ENCODE measurements at regions not wholly inside any gene's neighbourhood (a gene's known extent, or its start where the extent isn't known, plus 50 kb on each side); places are given as distances from the start of the nearest gene placed in this dataset.

DNA sequence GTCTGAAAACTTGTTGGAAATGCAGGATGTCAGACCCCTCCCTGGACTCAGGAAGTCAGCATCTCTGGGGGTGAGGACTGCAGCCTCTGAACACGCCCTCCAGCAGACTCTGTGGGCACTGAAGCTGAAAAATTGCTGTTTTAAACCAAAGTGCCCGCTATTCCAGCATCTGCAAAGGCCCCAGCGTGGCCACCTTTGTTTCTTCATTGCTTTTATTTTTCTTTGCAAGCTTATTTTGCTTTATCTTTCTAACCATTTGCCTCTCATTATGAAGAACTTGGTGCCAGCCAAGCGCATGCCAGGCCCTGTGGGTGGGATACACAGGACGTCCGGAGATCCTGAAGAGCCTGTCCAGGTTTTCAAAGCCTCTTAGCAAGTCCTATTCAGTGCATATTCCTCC is 203.9 kb upstream of the CST7 start:
- peaks cover 5% of the 10 kb centered on the region for H3K4me1 ChIP-seq (ENCODE audit: low read depth)
- intact Hi-C loops (cut with DNase I, micrococcal nuclease), result no loop called here
- ATAC-seq, result no peak
- TF ChIP-seq CTCF (IDR thresholded peaks at IDR 0.05), result no peak
- no peak for DNase-seq
- no peak overlapping the region for H3K4me3 ChIP-seq
- H3K36me3 ChIP-seq (ENCODE audit: low read depth), result no peaks in the 10 kb centered on the region
- H3K9me3 ChIP-seq, result no peaks in the 10 kb centered on the region

- no peak overlapping the region for H3K4me3 ChIP-seq
- intact Hi-C loops (cut with DNase I, micrococcal nuclease), result no loop called here
- no peak for DNase-seq
- no peak for TF ChIP-seq CTCF (IDR thresholded peaks at IDR 0.05)
- peaks cover 5% of the 10 kb centered on the region for H3K4me1 ChIP-seq (ENCODE audit: low read depth)
- no peak for ATAC-seq
- H3K9me3 ChIP-seq, result no peaks in the 10 kb centered on the region
- no peaks in the 10 kb centered on the region for H3K36me3 ChIP-seq (ENCODE audit: low read depth)
Observed at GRCh38 chr20:24745617-24746350, 203.3 kb upstream of the CST7 start.

DNA sequence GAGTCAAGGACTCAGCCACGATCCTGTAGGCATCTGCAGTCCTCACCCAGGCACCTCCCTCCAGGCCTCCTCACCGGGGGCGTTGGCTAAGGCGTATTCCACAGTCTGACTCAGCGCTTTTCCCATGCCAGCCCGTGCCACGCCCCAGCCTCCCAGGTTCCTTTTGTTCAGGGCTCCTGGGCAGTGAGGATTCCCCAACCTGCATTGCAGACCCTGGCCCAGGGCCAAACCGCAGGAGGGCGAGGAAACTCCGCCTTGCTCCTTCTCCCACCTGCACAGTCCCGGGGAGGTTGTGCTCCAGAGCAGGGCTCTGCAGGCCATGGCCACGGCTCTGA is 202.8 kb upstream of the CST7 start:
- no peak overlapping the region for H3K4me3 ChIP-seq
- ATAC-seq (peak; percentile 98), DNase-seq (peak; percentile 79 to 90 (median 90))
- H3K4me1 ChIP-seq (ENCODE audit: low read depth), result peaks cover 5% of the 10 kb centered on the region
- no peaks in the 10 kb centered on the region for H3K9me3 ChIP-seq
- H3K36me3 ChIP-seq (ENCODE audit: low read depth), result no peaks in the 10 kb centered on the region
- TF ChIP-seq CTCF (IDR thresholded peaks at IDR 0.05), result no peak
- intact Hi-C loops (cut with DNase I, micrococcal nuclease), result no loop called here

DNA sequence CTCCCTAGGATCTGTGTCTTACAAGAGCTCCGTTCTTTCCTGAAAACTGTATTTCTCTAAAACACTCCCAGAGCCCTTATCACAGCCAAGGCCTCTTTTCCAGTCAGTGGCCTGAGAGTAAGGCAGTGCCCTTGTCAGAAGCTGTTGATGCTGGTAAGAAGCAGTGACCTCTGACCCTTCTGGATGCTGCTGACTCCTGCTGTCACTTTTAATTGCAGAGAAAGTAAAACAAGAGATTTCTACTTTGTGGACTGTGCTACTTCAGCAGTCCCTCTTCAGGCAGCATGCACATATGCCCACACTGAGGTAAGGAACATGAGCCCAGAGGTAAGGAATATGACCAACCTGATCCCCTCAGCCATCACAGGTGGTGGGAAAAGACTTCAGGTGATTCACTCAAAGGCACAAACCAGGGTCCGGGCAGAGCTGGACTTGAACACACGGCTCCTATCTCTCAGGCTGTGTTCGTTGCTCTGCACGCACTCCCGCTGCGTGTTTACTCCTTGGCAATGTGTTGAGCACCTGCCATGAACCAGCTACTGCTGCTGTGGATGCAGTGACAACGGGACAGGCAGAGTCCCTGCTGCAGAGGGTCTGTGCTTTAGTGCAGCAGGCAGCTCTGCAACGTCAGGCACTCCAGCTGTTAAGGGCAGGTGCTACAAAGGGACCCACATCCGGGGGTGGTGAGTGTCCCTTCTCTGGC is 201.9 kb upstream of the CST7 start:
- Histone ChIP-seq H3K4me3 (no peak overlapping the region), H3K9me3 (no peaks in the 10 kb centered on the region), H3K36me3 (ENCODE audit: low read depth) (no peaks in the 10 kb centered on the region), H3K4me1 (ENCODE audit: low read depth) (peaks cover 5% of the 10 kb centered on the region)
- intact Hi-C loops (cut with DNase I, micrococcal nuclease), result no loop called here
- ATAC-seq (no peak), DNase-seq (no peak)
- no peak for TF ChIP-seq CTCF (IDR thresholded peaks at IDR 0.05)

DNA sequence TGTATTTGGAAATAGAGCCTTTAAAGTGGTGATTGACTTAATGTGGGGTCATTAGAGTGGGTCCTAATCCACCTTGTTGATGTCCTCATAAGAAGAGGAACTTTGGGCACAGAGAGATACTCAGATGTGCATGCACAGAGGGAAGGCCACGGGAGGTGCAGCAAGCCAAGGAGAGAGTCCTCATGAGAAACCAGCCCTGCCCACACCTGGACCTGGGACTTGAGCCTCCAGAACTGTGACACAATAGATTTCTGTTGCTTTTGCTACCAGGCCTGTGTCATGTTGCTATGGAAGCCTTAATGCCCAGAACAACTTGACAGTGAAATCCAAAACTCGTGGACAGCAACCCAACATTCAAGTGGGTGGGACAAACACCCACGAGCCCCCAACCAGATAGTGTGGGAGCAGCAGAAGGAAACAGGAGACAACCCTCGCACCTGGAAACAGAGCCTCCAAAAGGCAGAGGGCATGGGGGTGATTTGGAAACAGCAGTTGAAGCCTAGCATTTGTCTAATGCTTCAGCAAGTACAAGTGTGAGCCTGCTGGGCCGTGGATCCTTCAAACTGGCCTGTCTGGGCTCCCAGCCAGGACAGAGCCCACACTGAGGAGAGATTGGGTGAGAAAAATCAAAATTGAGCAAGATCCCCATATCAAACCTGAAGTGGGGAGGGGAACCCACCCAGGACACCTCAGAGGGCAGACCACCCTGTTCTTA is 201.0 kb upstream of the CST7 start:
- intact Hi-C loops (cut with DNase I, micrococcal nuclease), result no loop called here
- peaks cover 5% of the 10 kb centered on the region for H3K4me1 ChIP-seq (ENCODE audit: low read depth)
- no peak overlapping the region for H3K4me3 ChIP-seq
- DNase-seq, result no peak
- no peak for ATAC-seq
- H3K9me3 ChIP-seq, result no peaks in the 10 kb centered on the region
- H3K36me3 ChIP-seq (ENCODE audit: low read depth), result no peaks in the 10 kb centered on the region
- no peak for TF ChIP-seq CTCF (IDR thresholded peaks at IDR 0.05)

All from mucosa of descending colon (tissue), 3 donors.